T-helper 22 cell (primary cell): ENCODE measurements at regions not wholly inside any gene's neighbourhood (a gene's known extent, or its start where the extent isn't known, plus 50 kb on each side); places are given as distances from the start of the nearest gene placed in this dataset.

ENCODE experiments used
- DNase-seq: peaks from one replicate; pipeline ENCODE4 v3.0.0-alpha.2; 2020; ENCODE audit warnings: low read depth

- no peak for DNase-seq
These were observed 295.8 kb downstream of the GABRB3 start for GRCh38 chr15:26477044-26477443.

DNA sequence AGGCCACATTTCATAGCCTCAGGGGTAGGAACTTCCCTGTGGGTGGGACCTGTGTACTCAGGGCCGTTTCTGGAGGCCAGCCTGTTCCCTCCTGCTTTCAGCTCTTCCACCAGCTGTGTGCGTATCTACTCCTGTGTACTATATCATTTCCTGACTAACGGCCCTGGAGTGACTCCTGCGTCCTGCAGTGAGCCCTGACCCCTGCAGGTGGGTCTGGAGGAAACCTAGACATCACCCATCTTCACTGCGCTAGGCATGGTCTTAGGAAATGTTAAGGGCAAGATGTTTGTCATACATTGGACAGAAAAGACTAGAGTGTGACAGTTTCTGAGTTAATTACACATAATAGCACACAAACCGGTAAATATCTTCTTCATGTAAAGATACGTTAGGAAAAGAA, 297.3 kb downstream of the GABRB3 start:
- DNase-seq = no peak

GRCh38 chr15:26472661-26473060, 300.2 kb downstream of the GABRB3 start:
- DNase-seq = no peak

GRCh38 chr15:26461847-26462608, 310.8 kb downstream of the GABRB3 start:
- DNase-seq = no peak

GRCh38 chr15:26460165-26460564, 312.7 kb downstream of the GABRB3 start:
- DNase-seq = no peak

- DNase-seq = no peak
These were observed 317.0 kb downstream of the GABRB3 start for GRCh38 chr15:26455828-26456227.

GRCh38 chr15:26453914-26454313, 319.0 kb downstream of the GABRB3 start:
- no peak for DNase-seq

DNA sequence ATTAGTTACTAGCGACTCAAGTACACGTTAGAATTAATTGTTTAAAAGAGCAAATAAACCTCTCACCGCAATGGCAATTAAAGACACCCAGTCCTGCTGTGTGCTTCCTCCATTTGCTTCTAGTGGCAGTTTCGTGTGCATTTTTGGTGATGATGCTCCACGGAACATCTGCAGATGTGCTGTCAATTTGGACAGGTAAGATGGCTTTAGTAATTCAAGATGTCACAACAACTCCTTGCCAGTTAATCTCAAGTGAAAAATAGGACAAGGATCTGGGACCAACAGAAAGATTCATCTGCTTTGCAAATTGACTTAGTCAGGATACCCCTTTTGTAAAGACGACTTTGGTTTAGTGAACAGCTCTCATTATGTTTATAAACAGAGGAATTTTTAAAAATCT, 320.9 kb downstream of the GABRB3 start:
- no peak for DNase-seq

DNA sequence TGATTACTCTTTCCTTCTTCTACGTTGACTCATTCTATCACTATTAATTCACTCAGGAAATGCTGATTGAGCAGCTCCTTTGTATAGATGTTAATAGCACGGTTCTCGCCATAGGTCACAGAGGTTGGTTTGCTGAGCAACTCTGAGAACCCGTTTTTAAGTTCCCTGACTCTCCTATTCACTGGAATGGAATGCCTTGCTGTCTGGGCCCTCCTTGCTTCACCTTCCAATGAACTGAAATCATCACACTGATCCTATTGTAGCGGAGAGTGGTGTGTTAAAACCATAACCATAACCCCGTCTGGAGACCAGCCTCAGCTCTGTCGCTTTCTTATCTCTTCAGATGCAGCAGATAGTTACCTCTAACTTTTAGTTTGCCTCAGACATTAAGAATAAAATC, 323.6 kb downstream of the GABRB3 start:
- no peak for DNase-seq

DNA sequence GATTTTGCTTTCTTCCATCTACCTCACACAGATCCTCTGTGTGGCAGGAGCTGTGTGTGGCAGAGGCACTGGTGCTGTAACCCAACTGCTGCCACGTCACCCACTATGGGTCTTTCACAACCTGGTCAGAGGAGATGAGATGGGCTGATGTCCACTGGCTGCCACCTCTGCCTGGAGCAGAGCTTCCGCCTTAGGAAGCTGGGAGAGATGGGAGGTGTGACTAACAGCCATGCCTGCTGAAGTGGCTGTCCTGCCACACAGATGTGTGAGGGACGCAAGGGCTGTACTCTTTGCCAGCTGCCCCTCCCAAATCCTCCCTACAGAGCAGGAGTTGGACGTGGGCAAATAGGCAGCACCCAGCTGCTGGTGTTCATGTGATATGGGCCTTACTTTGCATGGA, 329.5 kb downstream of the GABRB3 start:
- no peak for DNase-seq

DNA sequence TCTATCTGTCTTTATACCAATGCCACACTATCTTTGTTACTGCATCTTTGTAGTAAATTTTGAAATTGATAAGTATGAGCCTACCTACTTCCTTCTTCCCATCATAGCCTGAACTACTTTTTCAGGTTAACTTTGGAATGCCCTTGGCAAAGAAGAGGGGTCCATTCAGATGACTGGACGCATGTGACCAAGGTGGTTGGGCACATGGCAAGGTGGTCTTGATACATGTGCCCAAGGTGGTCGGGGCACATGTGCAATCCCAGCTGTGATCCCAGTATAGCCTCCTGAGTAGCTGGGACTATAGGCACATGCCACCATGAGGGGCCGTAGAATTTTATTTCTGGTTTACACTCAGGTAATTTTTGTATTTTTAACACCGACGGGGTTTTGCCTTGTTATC, 330.2 kb downstream of the GABRB3 start:
- DNase-seq = no peak

GRCh38 chr15:26439681-26440080, 333.2 kb downstream of the GABRB3 start:
- DNase-seq = no peak

DNA sequence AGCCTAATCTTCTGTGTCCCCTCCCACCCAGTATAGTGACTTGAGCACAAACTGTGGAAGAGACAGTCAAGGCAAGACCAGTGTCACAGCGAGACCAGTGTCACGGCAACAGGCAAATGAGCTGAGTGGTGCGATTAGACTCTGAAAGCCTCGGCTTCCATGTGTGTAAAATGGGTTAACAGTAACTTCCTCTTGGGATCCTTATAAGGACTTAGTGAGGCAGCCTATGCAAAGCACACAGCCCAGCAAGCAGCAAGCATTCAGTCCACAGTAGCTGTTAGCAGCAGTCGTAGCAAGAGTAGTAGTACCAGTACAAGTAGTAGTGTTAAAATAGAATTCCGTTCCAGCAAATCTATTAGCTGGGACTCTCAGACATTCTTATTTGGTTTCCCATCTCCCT, 334.1 kb downstream of the GABRB3 start:
- no peak for DNase-seq

- no peak for DNase-seq
These were observed 334.6 kb downstream of the GABRB3 start for GRCh38 chr15:26438316-26438715.

DNA sequence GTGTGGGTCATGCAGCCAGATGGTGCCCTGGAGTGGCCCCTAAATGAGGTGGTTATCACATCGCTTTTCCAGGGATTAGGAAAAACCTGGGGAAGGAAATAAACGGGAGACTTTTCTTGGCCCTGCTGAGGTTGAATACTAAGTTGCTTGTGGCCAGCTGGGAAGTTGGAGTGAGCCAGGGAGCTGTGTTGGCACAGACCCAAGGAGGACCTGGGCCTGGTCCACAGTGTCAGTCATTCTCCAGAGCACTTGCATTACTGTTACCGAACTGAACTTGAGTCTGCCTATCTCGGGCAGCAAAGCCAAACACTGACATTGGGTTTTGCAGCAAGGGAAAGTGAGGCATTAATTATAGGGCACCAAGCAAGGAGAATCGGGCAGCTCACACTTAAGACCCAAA, 339.0 kb downstream of the GABRB3 start:
- no peak for DNase-seq

DNA sequence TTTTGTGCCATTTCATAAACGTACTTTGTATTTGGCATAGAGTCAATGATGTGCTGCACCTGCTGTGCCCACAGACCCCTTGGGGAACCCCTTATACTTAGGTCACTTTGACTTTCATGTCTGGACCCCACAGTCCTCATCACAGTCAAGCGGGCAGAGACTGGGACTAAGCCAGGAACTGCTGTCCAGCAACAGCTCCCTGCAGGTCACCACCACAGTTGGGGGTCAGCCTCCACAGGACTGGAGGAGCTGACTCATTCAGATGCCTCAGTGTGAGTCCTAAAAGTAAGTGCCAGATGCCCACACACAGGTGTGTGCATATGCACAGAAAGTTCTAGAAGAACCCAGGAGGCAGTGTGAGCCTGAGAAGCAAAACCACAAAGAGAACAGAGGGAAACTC, 339.8 kb downstream of the GABRB3 start:
- no peak for DNase-seq

DNA sequence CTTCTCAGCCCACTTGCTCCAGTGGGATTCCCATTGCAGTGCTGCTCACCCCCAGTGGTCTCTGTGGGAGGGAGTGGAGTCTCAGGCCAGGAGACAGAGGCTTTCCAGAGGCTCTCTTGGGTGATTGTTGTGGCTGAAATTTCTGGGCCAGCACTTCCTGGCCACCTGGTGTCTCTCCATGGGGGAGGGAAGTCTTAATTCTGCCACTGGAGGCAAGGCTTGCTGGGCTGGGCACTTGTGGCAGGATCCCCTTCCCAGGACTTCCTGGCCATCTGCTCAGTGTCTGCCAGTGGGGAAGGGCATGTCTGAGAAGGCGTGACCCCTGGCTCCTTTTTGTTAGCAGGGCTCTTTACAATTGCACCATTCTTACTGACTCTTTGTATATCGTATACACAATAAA, 351.8 kb downstream of the GABRB3 start:
- no peak for DNase-seq

DNA sequence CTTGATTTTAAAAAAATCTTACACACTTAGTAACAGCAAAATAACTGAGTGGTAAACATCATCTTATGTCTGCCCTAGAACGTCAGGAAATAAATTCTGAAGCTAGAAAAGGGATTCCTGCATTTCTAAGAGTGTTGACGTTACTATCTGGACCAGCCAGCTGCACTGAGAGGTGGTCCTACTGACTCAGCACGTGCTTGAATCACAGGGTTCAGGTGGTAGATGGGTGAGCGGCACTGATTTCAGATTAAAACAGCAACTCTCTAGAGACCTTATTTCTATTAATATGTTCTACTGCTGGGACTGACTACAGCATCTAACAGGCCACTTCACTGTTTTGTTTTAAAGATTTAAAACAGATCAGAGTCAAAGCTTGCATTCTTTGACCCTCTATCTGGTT, 377.2 kb downstream of the GABRB3 start:
- DNase-seq = no peak

DNA sequence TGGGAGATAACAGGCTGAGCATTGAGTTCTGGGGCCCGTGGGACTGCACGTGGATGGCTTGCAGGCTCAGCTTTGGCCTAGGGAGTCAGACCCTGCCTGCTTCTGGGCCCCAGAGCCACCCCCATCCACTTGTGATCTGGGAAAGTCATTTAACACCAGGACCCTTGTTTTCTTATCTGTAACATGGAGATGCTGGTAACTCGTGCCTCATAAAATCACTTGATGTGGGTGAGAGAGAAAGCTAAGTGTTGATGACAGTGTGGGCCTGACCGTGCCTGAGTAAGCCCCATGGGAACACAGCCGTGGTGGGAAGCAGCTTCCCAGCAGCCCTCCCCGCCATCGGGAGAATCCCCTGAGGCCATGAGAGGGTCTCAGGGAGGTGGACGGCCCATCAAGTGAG, 378.1 kb downstream of the GABRB3 start:
- no peak for DNase-seq

- DNase-seq = no peak
These were observed 379.9 kb downstream of the GABRB3 start for GRCh38 chr15:26392956-26393355.

DNA sequence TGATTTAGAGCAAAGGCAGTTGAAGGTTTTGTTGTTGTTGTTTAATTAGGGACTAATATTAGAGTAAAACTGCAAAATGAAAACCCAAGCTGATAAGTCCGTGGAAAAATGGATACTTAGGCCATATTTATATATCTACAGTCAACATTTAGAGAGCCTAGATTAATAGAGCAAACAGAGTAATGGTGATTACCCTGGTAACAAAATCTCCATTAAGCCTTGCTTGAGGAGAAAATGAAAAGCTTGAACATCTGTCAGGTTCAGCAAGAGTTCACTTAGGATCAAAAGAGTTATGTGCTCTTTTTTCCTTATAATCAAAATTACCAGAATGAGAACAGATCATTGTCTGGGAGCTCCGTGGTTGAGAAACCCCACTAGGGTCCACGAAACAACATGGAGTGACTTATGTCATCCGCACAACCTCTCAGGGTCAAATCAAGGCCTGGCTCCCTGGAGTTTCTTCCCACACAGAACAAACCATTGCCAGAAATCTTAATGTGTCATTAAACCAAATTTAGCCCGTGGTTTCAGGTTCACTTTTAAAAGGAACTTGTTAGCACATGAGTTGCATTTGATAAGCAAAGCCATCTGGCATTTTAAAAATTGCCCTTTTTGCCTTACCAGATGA, 381.2 kb downstream of the GABRB3 start:
- DNase-seq = no peak

GRCh38 chr15:26382444-26383072, 390.3 kb downstream of the GABRB3 start:
- no peak for DNase-seq

GRCh38 chr15:26378304-26378703, 394.6 kb downstream of the GABRB3 start:
- DNase-seq = no peak

GRCh38 chr15:26376243-26376642, 396.6 kb downstream of the GABRB3 start:
- no peak for DNase-seq
